Cardiac fibroblast (primary cell): ENCODE measurements at regions not wholly inside any gene's neighbourhood (a gene's known extent, or its start where the extent isn't known, plus 50 kb on each side); places are given as distances from the start of the nearest gene placed in this dataset.

ENCODE experiments used
- DNase-seq, 2 donors: peaks; one replicate each; pipeline versions ENCODE4 v3.0.0 to v3.0.0-alpha.2; 2010; ENCODE audit warnings: low read depth in 2 of 2
- H3K4me3 ChIP-seq, 2 donors: replicated peaks in 1 of 2; 1 replicate in 1 of 2; 2 replicates in 1 of 2; pipeline ENCODE4 v1.5.1; 2011; ENCODE audit warnings: low read depth in 2 of 2, low read length in 2 of 2, mild to moderate bottlenecking in 2 of 2, moderate library complexity in 1 of 2
- TF ChIP-seq, protein P1 (sequence below): IDR thresholded peaks from one replicate; pipeline ENCODE4 v1.5.1; 2011; ENCODE audit warnings: low read depth, mild to moderate bottlenecking, low read length, inconsistent platforms

DNA sequence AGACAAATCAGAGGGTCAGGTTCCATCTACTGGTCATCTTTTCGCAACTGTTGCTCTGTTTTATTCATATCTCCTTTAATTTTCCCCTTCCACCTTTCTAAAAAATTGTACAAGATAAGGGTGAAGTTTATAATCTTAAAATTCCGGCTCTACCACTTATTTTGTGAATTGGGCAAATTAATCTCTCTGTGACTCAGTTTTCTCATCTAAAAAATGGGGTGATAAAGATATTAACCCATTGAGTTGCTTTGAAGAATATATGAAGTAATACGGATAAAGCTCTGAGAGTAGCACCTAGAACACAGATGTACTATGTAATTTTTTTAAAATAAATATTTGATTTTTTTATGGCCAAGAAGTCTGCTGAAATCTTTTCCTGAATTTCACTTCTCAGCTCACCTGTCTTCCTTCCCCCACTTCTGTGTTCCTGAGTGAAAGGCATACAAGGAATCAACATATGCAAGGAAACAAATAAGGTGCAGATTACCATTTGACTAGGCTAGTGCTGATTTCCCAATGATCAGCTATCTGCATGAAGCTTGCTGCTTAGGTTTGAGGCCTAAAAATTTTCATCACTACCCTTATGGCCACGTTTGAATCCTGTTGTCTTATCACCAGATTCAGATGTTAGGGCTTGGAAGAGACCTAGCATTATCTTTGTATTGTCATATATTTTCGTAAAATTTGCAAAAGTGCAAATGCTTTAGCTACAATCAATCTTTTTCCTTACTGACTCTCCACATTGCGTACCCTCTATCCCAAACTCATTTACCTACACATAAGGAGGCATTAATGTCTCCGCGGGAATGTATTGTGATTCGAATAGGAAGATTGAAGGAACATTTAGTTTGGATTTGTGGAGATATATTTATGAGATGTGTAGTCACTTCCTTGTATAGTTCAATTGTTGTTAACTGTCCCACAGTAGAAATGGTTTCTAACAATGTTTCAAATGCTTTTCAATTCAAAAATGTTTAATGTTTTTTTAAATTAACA lies 718.3 kb upstream of the PTBP2 start:
- DNase-seq = no peak
- H3K4me3 ChIP-seq = no peak overlapping the region
- TF ChIP-seq, protein P1, sequence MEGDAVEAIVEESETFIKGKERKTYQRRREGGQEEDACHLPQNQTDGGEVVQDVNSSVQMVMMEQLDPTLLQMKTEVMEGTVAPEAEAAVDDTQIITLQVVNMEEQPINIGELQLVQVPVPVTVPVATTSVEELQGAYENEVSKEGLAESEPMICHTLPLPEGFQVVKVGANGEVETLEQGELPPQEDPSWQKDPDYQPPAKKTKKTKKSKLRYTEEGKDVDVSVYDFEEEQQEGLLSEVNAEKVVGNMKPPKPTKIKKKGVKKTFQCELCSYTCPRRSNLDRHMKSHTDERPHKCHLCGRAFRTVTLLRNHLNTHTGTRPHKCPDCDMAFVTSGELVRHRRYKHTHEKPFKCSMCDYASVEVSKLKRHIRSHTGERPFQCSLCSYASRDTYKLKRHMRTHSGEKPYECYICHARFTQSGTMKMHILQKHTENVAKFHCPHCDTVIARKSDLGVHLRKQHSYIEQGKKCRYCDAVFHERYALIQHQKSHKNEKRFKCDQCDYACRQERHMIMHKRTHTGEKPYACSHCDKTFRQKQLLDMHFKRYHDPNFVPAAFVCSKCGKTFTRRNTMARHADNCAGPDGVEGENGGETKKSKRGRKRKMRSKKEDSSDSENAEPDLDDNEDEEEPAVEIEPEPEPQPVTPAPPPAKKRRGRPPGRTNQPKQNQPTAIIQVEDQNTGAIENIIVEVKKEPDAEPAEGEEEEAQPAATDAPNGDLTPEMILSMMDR = no peak

GRCh38 chr1:96009831-96010434 lies 711.7 kb upstream of the PTBP2 start:
- no peak for DNase-seq
- TF ChIP-seq, protein P1 = no peak
- H3K4me3 ChIP-seq = no peak overlapping the region

DNA sequence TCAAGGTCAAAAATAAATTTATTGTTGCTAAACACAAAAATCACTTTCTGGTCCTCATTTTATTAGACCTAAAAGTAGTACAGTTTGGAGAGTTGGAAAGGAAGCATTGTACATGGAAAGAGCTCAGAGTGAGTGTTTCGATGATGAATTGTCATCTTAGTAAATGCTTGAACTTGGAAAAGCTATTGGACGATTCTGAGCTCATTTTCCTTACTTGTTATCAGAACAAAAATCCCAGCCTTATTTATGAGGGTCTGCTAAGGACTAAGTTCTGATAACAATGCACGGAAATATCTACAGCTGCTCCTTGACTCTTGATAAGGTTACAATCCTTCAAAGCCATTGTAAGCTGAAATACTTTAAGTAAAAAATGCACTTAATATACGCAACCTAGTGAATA lies 710.0 kb upstream of the PTBP2 start:
- no peak for DNase-seq

DNA sequence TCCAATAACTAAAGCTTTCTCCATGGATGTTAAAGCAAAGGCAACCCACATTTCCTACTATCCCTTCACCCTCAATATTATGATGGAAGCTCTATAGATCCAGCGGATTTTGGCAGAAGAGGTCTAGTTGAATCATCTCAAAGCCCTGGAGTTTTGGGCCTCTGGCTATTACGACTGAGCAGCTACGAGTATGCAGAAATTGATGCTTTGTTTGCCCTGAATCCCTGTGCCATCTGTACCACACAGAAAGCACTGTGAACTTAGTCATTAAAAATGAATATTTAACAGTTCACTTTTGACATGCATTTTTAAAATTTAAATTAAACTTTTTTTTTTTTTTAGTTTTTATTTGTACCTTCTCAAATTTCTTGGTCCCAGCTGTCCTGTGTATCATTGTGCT lies 705.4 kb upstream of the PTBP2 start:
- DNase-seq = no peak
- no peak overlapping the region for H3K4me3 ChIP-seq
- TF ChIP-seq, protein P1 = no peak

More for the DNA sequence above, 710.0 kb upstream of the PTBP2 start:
- TF ChIP-seq, protein P1 = no peak
- H3K4me3 ChIP-seq = no peak overlapping the region

DNA sequence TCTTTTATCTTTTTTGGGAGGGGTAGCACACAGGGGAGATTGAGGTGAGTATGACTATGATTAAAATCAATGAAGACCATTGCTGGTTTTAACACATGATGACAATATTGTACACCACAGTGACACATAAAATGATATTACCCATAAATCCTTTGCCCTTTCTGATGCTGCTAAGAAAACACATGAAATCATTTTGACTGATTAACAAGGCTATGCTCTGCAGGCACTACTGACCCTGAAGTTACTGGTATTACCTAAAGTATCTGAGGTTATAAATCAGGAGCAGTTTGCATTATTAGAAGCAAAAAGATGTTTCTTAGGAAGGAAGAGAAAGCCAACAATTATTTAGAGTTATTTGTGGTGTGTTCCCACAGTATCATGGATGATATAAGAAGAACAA lies 701.2 kb upstream of the PTBP2 start:
- DNase-seq = no peak
- H3K4me3 ChIP-seq = no peak overlapping the region

DNA sequence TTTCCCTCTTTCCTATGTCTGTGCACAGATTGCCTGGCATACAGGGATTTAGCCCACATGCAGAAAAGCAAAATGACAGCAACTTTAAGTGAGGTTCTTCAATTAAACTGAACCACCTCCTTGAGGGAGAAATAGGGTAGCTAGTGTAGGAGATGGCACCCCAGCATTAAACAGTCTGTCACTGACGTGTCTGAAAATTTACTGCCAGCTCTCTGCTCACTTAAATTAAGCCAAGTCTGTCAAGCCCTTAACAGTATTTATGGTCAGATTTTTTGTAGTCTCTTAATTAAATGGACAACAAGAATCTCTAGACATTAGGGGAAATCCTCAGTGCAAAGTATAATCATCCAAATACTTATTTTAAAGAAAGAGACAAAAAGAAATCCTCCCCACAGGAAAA lies 696.5 kb upstream of the PTBP2 start:
- TF ChIP-seq, protein P1 = no peak
- H3K4me3 ChIP-seq = no peak overlapping the region
- no peak for DNase-seq

More for the DNA sequence above, 701.2 kb upstream of the PTBP2 start:
- TF ChIP-seq, protein P1 = no peak
